ENCODE measurements at regions not wholly inside any gene's neighbourhood (a gene's known extent, or its start where the extent isn't known, plus 50 kb on each side); places are given as distances from the start of the nearest gene placed in this dataset.

GRCh38 chr5:164253764-164254163 lies 748.3 kb downstream of the MAT2B start:
- no peak for TF ChIP-seq CTCF (IDR thresholded peaks at IDR 0.05; ENCODE audit: extremely low read depth, missing control alignments)
- no peak for DNase-seq (ENCODE audit: low spot score)

GRCh38 chr5:164255598-164256213 lies 750.3 kb downstream of the MAT2B start:
- no peak for DNase-seq (ENCODE audit: low spot score)

GRCh38 chr5:164256351-164256750 lies 750.9 kb downstream of the MAT2B start:
- no peak for DNase-seq (ENCODE audit: low spot score)
- TF ChIP-seq CTCF (IDR thresholded peaks at IDR 0.05; ENCODE audit: extremely low read depth, missing control alignments), result no peak

More at GRCh38 chr5:164255598-164256213, 750.3 kb downstream of the MAT2B start:
- TF ChIP-seq CTCF (IDR thresholded peaks at IDR 0.05; ENCODE audit: extremely low read depth, missing control alignments), result no peak

- no peak for DNase-seq (ENCODE audit: low spot score)
- TF ChIP-seq CTCF (IDR thresholded peaks at IDR 0.05; ENCODE audit: extremely low read depth, missing control alignments), result no peak
Observed at GRCh38 chr5:164256954-164257353, 751.5 kb downstream of the MAT2B start.

- no peak for DNase-seq (ENCODE audit: low spot score)
- TF ChIP-seq CTCF (IDR thresholded peaks at IDR 0.05; ENCODE audit: extremely low read depth, missing control alignments), result no peak
Observed at GRCh38 chr5:164265566-164265965, 760.1 kb downstream of the MAT2B start.

- DNase-seq (ENCODE audit: low spot score), result no peak
- no peak for TF ChIP-seq CTCF (IDR thresholded peaks at IDR 0.05; ENCODE audit: extremely low read depth, missing control alignments)
Observed at GRCh38 chr5:164266571-164266970, 761.2 kb downstream of the MAT2B start.

GRCh38 chr5:164277720-164278119 lies 772.3 kb downstream of the MAT2B start:
- no peak for DNase-seq (ENCODE audit: low spot score)
- no peak for TF ChIP-seq CTCF (IDR thresholded peaks at IDR 0.05; ENCODE audit: extremely low read depth, missing control alignments)
